GM10266 (cell line): ENCODE measurements at regions not wholly inside any gene's neighbourhood (a gene's known extent, or its start where the extent isn't known, plus 50 kb on each side); places are given as distances from the start of the nearest gene placed in this dataset.
"Not testable (repeated sequence)": the region's sequence is repeated elsewhere in the genome, so short reads cannot be mapped to it uniquely, and the experiment has no call there.

Experiments
- DNase-seq: peaks from one replicate; pipeline ENCODE4 v3.0.0; 2012; ENCODE audit errors: extremely low spot score
- CTCF ChIP-seq: IDR thresholded peaks from 2 replicates; pipeline ENCODE4 v1.5.1; 2012; ENCODE audit warnings: mild to moderate bottlenecking, low read depth; ENCODE audit not compliant: control insufficient read depth, insufficient read depth; ENCODE audit errors: missing control alignments

DNA sequence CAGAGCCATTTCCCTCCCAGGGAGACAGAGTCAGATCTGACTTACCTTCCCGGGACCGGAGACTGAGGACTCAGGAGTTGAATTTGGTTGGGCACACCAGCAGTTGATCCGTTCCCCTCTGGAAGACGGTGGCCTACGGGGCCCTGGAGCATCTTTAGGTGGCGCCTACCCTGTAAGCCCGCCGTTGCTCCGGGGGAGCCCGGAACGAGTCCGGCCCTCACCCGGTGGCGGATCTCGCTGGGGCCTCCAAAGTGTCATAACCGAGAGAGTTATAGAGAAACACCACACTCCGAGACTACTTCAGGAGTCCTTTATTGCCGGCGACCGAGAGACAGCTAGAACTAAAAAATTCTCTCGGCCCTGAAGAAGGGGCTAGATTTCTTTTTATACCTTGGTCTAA lies 182.8 kb upstream of the MBL2 start:
- DNase-seq: no peak
- no peak for TF ChIP-seq CTCF

DNA sequence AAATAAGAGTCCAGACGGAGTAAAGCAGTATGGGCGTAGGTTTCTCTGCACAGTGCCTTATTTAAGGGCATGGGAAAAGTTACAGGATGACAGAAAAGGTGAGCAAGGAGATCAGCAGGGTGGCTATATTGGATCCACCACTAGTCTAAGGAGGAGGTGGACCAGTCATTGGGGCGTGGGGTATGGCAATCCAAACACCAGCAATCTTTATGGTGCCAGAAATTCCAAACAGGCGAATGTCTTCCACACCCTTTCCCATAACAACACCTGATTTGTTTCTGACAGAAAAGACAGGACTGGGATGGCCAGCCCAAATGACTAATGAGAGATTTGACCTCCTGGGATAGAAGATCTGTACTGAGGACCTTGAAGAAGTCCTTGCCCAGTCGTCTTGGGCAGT lies 181.8 kb upstream of the MBL2 start:
- DNase-seq: no peak
- no peak for TF ChIP-seq CTCF

- no peak for DNase-seq
- TF ChIP-seq CTCF: no peak
Observed at GRCh38 chr10:52952391-52953055, 179.9 kb upstream of the MBL2 start.

DNA sequence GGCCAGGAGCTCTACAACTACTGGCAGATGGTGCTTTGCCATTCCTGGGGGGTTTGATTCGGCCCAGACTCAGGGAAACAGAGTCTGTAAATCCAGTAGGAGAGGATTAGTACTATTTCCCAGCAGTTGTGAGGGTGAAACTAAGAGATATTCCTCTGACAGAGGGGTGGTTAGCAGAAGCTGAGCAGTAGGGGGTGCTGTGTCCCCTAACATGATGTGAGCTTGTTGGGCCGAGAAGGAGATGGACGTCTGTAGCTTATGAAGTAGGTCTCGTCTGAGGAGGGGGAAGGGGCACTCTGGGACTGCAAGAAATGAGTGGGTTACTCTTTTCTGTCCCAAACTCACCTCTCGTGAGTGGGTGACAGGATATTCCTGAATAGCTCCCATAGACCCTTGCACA lies 179.2 kb upstream of the MBL2 start:
- peak; percentile 77 for TF ChIP-seq CTCF
- DNase-seq: peak; percentile 57

GRCh38 chr10:52950578-52950977 lies 178.0 kb upstream of the MBL2 start:
- TF ChIP-seq CTCF: no peak
- DNase-seq: no peak

GRCh38 chr10:52949899-52950298 lies 177.3 kb upstream of the MBL2 start:
- peak; percentile 8 for DNase-seq
- peak; percentile 23 for TF ChIP-seq CTCF

DNA sequence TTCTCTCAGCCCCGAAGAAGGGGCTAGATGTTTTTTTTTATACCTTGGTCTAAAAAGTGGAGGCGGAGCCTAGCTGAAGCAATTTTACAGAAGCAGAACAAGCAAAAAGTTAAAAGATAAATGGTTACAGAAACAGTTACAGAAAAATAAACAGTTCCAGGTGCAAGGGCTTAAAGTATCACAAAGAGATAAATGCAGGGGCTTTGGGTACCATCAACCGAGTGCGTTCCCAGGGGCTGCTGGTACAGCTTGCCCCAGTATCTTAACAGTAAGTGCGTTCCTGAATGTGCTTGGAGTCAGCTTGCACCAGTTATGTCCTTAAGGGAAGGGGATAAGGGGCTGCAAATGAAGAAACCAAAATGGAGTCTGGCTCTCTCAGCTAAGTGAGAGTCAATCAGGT lies 173.9 kb upstream of the MBL2 start:
- no peak for DNase-seq
- TF ChIP-seq CTCF: no peak

- DNase-seq: not testable (repeated sequence)
Observed at GRCh38 chr10:52945521-52945920, 172.9 kb upstream of the MBL2 start.
